Hepatocyte (in vitro differentiated cells): ENCODE measurements at regions not wholly inside any gene's neighbourhood (a gene's known extent, or its start where the extent isn't known, plus 50 kb on each side); places are given as distances from the start of the nearest gene placed in this dataset.

Source experiments
- DNase-seq: peaks from one replicate; pipeline ENCODE4 v3.0.0-alpha.2; 2016; ENCODE audit warnings: low spot score
- H2AFZ ChIP-seq: fragments of 200-600 bp; sonication (generic); 2 replicates; pipeline ENCODE4 v1.6.0; 2016; ENCODE audit warnings: antibody characterized with exemption, mild to moderate bottlenecking
- H3K27ac ChIP-seq: fragments of 200-600 bp; sonication (generic); 2 replicates; pipeline ENCODE4 v1.5.1; 2016; ENCODE audit warnings: mild to moderate bottlenecking
- H3K27me3 ChIP-seq: fragments of 200-600 bp; sonication (generic); 2 replicates; pipeline ENCODE4 v1.6.1; 2016
- H3K36me3 ChIP-seq: fragments of 200-600 bp; sonication (generic); replicated peaks from 2 replicates; pipeline ENCODE4 v1.5.1; 2016; ENCODE audit warnings: low read depth; ENCODE audit not compliant: insufficient read depth
- H3K4me1 ChIP-seq: fragments of 200-600 bp; sonication (generic); 2 replicates; pipeline ENCODE4 v1.5.1; 2016; ENCODE audit warnings: mild to moderate bottlenecking, moderate library complexity; ENCODE audit not compliant: insufficient read depth
- H3K4me2 ChIP-seq: fragments of 200-600 bp; sonication (generic); 2 replicates; pipeline ENCODE4 v1.6.0; 2016
- H3K4me3 ChIP-seq: fragments of 200-600 bp; sonication (generic); 2 replicates; pipeline ENCODE4 v1.5.1; 2016; ENCODE audit warnings: mild to moderate bottlenecking
- H3K79me2 ChIP-seq: fragments of 200-600 bp; sonication (generic); 2 replicates; pipeline ENCODE4 v1.6.0; 2017; ENCODE audit warnings: mild to moderate bottlenecking
- H3K9me2 ChIP-seq: fragments of 200-600 bp; sonication (generic); replicated peaks from 2 replicates; pipeline ENCODE4 v1.6.0; 2017; ENCODE audit warnings: mild to moderate bottlenecking; ENCODE audit not compliant: insufficient read depth
- H3K9me3 ChIP-seq: fragments of 200-600 bp; sonication (generic); 2 replicates; pipeline ENCODE4 v1.5.1; 2016; ENCODE audit warnings: low read depth, mild to moderate bottlenecking
- H4K20me1 ChIP-seq: fragments of 200-600 bp; sonication (generic); 2 replicates; pipeline ENCODE4 v1.6.0; 2016; ENCODE audit warnings: mild to moderate bottlenecking; ENCODE audit not compliant: insufficient read depth, poor library complexity, severe bottlenecking
- EZH2 ChIP-seq: fragments of 200-600 bp; sonication (generic); IDR thresholded peaks from 2 replicates; pipeline ENCODE4 v1.6.1; 2016; ENCODE audit warnings: antibody characterized with exemption, mild to moderate bottlenecking, borderline replicate concordance
- EZH2phosphoT487 ChIP-seq: fragments of 200-600 bp; sonication (generic); IDR thresholded peaks from one replicate; pipeline ENCODE4 v1.6.1; 2018; ENCODE audit warnings: antibody characterized with exemption, mild to moderate bottlenecking, low read depth, moderate library complexity; ENCODE audit not compliant: unreplicated experiment, severe bottlenecking
- WGBS: methylation state at CpG from one replicate; pipeline ENCODE4 v1.1.6; 2016; ENCODE audit warnings: low lambda C conversion rate; ENCODE audit errors: missing lambda C conversion rate; 5-methylcytosine and 5-hydroxymethylcytosine counted together
- TF ChIP-seq, protein P1 (sequence below): fragments of 200-600 bp; sonication (generic); IDR thresholded peaks from 2 replicates; pipeline ENCODE4 v1.5.1; 2016; ENCODE audit warnings: antibody characterized with exemption, mild to moderate bottlenecking; ENCODE audit not compliant: poor library complexity

DNA sequence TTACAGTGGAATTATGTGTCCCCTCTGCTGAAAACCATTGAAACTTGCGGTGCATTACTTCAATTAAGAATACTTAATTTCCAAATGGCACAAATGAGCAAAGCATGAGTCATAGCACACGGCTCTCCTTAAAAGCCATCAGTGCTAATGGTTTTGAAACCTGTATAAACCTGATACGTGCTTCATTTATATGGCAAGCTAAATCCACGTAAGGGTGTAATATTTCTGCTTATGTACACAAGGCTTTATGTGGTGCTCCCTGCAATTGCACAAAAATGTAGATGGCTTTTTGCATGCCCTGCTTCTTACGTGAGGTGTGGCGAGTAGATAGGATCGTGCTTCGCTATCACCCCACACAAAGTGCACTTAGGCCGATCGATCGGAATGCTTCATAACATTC lies 840.9 kb downstream of the GALR1 start:
- Histone ChIP-seq H3K9me3 (no peaks in the 10 kb centered on the region), H3K4me1 (no peaks in the 10 kb centered on the region), H4K20me1 (no peaks in the 10 kb centered on the region), H3K27ac (no peak overlapping the region), H3K79me2 (no peaks in the 10 kb centered on the region), H3K9me2 (no peaks in the 10 kb centered on the region), H2AFZ (no peak overlapping the region), H3K27me3 (no peaks in the 10 kb centered on the region), H3K36me3 (no peaks in the 10 kb centered on the region), H3K4me3 (no peak overlapping the region), H3K4me2 (no peak overlapping the region)
- TF ChIP-seq, protein P1, sequence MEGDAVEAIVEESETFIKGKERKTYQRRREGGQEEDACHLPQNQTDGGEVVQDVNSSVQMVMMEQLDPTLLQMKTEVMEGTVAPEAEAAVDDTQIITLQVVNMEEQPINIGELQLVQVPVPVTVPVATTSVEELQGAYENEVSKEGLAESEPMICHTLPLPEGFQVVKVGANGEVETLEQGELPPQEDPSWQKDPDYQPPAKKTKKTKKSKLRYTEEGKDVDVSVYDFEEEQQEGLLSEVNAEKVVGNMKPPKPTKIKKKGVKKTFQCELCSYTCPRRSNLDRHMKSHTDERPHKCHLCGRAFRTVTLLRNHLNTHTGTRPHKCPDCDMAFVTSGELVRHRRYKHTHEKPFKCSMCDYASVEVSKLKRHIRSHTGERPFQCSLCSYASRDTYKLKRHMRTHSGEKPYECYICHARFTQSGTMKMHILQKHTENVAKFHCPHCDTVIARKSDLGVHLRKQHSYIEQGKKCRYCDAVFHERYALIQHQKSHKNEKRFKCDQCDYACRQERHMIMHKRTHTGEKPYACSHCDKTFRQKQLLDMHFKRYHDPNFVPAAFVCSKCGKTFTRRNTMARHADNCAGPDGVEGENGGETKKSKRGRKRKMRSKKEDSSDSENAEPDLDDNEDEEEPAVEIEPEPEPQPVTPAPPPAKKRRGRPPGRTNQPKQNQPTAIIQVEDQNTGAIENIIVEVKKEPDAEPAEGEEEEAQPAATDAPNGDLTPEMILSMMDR: no peak
- TF ChIP-seq EZH2: no peak
- TF ChIP-seq EZH2phosphoT487: no peak
- DNase-seq: no peak
- WGBS: 79% methylated on average over 11 of the region's 11 CpGs

DNA sequence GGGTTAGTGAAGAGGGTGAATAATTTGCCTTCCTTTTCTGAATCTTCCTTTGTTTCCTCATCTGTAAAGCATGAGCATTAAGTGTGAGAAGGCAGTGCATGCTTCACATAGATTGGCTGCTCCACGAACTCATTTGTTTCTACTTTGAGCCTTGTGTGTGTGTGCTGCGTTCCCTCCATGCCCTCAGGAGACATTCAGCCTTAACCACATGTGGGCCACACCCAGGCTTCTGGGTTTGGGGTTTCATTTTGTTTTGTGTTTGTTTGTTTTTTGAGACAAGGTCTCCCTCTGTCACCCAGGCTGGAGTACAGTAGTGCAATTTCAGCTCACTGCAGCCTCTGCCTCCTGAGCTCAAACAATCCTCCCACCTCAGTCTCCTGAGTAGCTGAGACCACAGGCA lies 843.3 kb downstream of the GALR1 start:
- H3K27ac ChIP-seq: no peak overlapping the region
- H3K9me2 ChIP-seq: no peaks in the 10 kb centered on the region
- no peaks in the 10 kb centered on the region for H4K20me1 ChIP-seq
- no peak overlapping the region for H2AFZ ChIP-seq
- H3K4me2 ChIP-seq: no peak overlapping the region
- 73% methylated on average over 2 of the region's 2 CpGs for WGBS
- H3K4me3 ChIP-seq: no peak overlapping the region
- no peak for DNase-seq
- H3K27me3 ChIP-seq: no peaks in the 10 kb centered on the region
- H3K4me1 ChIP-seq: no peaks in the 10 kb centered on the region
- H3K9me3 ChIP-seq: no peaks in the 10 kb centered on the region
- no peaks in the 10 kb centered on the region for H3K79me2 ChIP-seq
- TF ChIP-seq EZH2 (no peak), EZH2phosphoT487 (no peak)
- TF ChIP-seq, protein P1: no peak
- H3K36me3 ChIP-seq: no peaks in the 10 kb centered on the region

DNA sequence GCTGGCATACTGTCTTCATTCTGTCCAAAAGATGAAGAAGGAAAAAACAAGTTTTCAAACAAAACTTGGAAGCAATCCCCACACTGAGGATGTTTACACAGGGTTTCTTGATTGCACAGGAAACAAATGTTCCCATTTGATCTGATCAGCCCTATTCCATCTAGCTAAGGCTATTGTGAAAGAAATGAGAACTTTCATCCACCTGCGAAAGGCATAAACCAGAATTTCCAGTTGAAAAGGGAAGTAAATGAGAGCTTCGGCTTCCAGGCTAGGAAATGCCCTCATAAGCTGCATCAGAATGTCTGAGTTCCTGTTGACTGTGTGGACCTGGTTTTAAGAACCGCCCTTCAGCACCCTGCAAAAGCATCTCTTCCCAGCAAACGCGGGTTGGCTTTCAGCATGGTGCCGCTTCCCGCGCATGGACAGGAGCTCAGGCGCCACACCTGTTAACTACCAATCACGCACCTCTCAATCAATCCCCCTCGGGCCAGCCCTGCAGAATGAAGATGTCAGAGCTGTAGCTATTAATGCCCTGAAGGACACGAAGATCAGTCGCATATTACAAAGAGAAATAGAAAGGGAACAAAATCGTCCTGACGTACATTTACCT lies 850.4 kb downstream of the GALR1 start:
- H3K36me3 ChIP-seq: no peaks in the 10 kb centered on the region
- 93% methylated on average over 15 of the region's 15 CpGs for WGBS
- TF ChIP-seq EZH2: no peak
- TF ChIP-seq EZH2phosphoT487: no peak
- TF ChIP-seq, protein P1: no peak
- H3K9me3 ChIP-seq: no peaks in the 10 kb centered on the region
- no peak for DNase-seq
- H3K9me2 ChIP-seq: no peaks in the 10 kb centered on the region
- H3K79me2 ChIP-seq: no peaks in the 10 kb centered on the region
- H3K4me1 ChIP-seq: no peaks in the 10 kb centered on the region
- H3K27me3 ChIP-seq: no peaks in the 10 kb centered on the region
- no peak overlapping the region for H3K4me2 ChIP-seq
- H3K27ac ChIP-seq: no peak overlapping the region
- no peaks in the 10 kb centered on the region for H4K20me1 ChIP-seq
- H2AFZ ChIP-seq: no peak overlapping the region
- no peak overlapping the region for H3K4me3 ChIP-seq

DNA sequence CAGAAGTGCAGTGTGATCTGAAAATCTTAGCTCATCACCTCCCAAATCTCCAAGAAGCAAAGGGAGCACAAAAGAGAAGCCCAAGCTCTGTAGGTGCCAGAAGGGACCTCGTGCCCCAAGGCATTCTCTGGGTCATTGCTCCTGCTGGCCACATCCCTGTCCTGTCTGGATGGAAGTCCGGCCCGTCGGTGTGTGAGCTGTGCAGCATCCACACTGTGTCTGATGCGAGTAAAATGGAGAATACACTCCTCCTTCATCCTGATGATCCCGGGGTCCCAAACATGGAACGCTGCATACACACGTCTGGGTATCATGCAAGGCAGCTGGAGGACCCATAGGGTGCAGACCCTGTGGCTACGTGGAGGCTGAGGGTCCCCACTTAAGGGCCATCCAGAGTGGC lies 851.4 kb downstream of the GALR1 start:
- Histone ChIP-seq H3K9me2 (no peaks in the 10 kb centered on the region), H2AFZ (no peak overlapping the region), H3K4me1 (no peaks in the 10 kb centered on the region), H3K27me3 (no peaks in the 10 kb centered on the region), H3K36me3 (no peaks in the 10 kb centered on the region), H3K27ac (no peak overlapping the region), H3K4me2 (no peak overlapping the region), H3K79me2 (no peaks in the 10 kb centered on the region), H3K9me3 (no peaks in the 10 kb centered on the region), H3K4me3 (no peak overlapping the region), H4K20me1 (no peaks in the 10 kb centered on the region)
- TF ChIP-seq, protein P1: no peak
- TF ChIP-seq EZH2phosphoT487 (no peak), EZH2 (no peak)
- WGBS: 83% methylated on average over 9 of the region's 9 CpGs
- no peak for DNase-seq
